Stimulated activated CD4-positive, alpha-beta T cell treated with anti-CD3 and anti-CD28 coated beads, TNF-alpha, amount 100 ng/mL, for 48 hours (primary cell): ENCODE measurements at regions not wholly inside any gene's neighbourhood (a gene's known extent, or its start where the extent isn't known, plus 50 kb on each side); places are given as distances from the start of the nearest gene placed in this dataset.
"Not testable (repeated sequence)": the region's sequence is repeated elsewhere in the genome, so short reads cannot be mapped to it uniquely, and the experiment has no call there.

ENCODE experiments used
- DNase-seq, 3 donors: peaks; one replicate each; pipeline ENCODE4 v3.0.0-alpha.2; 2020; ENCODE audit warnings: low read depth in 3 of 3

GRCh38 chr6:139973669-139974344, 599.4 kb upstream of the CITED2 start:
- DNase-seq, result no peak

- DNase-seq, result no peak
Measured at GRCh38 chr6:139972116-139972515, 597.7 kb upstream of the CITED2 start.

- no peak for DNase-seq
Measured at GRCh38 chr6:139970591-139970991, 596.1 kb upstream of the CITED2 start.

GRCh38 chr6:139967497-139967896, 593.0 kb upstream of the CITED2 start:
- no peak for DNase-seq

- DNase-seq, result no peak
Measured at GRCh38 chr6:139965393-139965792, 590.9 kb upstream of the CITED2 start.

- no peak for DNase-seq
Measured at GRCh38 chr6:139964737-139965136, 590.3 kb upstream of the CITED2 start.

GRCh38 chr6:139962654-139963347, 588.4 kb upstream of the CITED2 start:
- DNase-seq, result no peak

- DNase-seq, result no peak
Measured at GRCh38 chr6:139961190-139961589, 586.7 kb upstream of the CITED2 start.

GRCh38 chr6:139960671-139961070, 586.2 kb upstream of the CITED2 start:
- DNase-seq, result no peak

GRCh38 chr6:139955366-139956155, 581.1 kb upstream of the CITED2 start:
- DNase-seq, result no peak

GRCh38 chr6:139954463-139955071, 580.1 kb upstream of the CITED2 start:
- no peak for DNase-seq

- DNase-seq, result not testable (repeated sequence)
Measured at GRCh38 chr6:139953780-139954179, 579.3 kb upstream of the CITED2 start.

GRCh38 chr6:139951172-139951571, 576.7 kb upstream of the CITED2 start:
- no peak for DNase-seq

GRCh38 chr6:139944976-139945375, 570.5 kb upstream of the CITED2 start:
- DNase-seq, result no peak

- DNase-seq, result no peak
Measured at GRCh38 chr6:139944131-139944530, 569.7 kb upstream of the CITED2 start.

GRCh38 chr6:139943391-139943790, 568.9 kb upstream of the CITED2 start:
- no peak for DNase-seq

GRCh38 chr6:139942331-139942730, 567.9 kb upstream of the CITED2 start:
- no peak for DNase-seq

- DNase-seq, result no peak
Measured at GRCh38 chr6:139941826-139942225, 567.4 kb upstream of the CITED2 start.

- no peak for DNase-seq
Measured at GRCh38 chr6:139940741-139941729, 566.6 kb upstream of the CITED2 start.

GRCh38 chr6:139939189-139939979, 564.9 kb upstream of the CITED2 start:
- DNase-seq, result no peak
